ENCODE measurements at regions not wholly inside any gene's neighbourhood (a gene's known extent, or its start where the extent isn't known, plus 50 kb on each side); places are given as distances from the start of the nearest gene placed in this dataset.

DNA sequence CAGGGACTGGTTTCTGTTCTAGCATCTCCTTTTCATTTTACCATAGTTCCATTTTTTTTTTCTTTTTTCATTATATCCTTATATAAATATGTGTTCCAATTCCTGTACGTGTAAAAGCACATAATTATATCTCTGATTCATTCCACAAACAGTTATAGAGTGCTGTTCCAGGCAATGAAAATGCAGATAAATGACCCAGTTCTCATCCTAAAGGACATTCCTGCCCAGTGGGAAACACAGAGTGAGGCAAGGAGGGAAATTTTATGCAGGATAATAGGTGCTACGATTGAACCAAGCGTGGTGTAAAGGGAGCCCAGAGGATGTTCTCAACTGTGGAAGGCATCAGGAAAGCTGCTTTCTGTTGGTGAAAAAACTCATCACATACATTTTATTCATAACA lies 408.1 kb downstream of the GATA3 start:
- TF ChIP-seq RAD21 (IDR thresholded peaks at IDR 0.05; ENCODE audit: low read depth) (no peak), EP300 (IDR thresholded peaks at IDR 0.05; ENCODE audit: borderline replicate concordance) (no peak)
